Forelimb muscle (tissue), 1 donor: ENCODE measurements at regions not wholly inside any gene's neighbourhood (a gene's known extent, or its start where the extent isn't known, plus 50 kb on each side); places are given as distances from the start of the nearest gene placed in this dataset.
"Not testable (repeated sequence)": the region's sequence is repeated elsewhere in the genome, so short reads cannot be mapped to it uniquely, and the experiment has no call there.

Experiments used
- DNase-seq: peaks from one replicate; pipeline ENCODE4 v3.0.0-alpha.2; 2013; ENCODE audit warnings: low read depth

GRCh38 chr1:65527190-65527589 lies 106.7 kb downstream of the LEPR start:
- DNase-seq, result no peak

- peak; percentile 49 for DNase-seq
These were observed 107.4 kb downstream of the LEPR start for GRCh38 chr1:65527707-65528503.

- DNase-seq, result no peak
These were observed 111.6 kb downstream of the LEPR start for GRCh38 chr1:65531972-65532570.

- DNase-seq, result no peak
These were observed 115.5 kb downstream of the LEPR start for GRCh38 chr1:65535981-65536380.

GRCh38 chr1:65538086-65538485 lies 117.6 kb downstream of the LEPR start:
- no peak for DNase-seq

- DNase-seq, result no peak
These were observed 118.2 kb downstream of the LEPR start for GRCh38 chr1:65538664-65539063.

- no peak for DNase-seq
These were observed 119.0 kb downstream of the LEPR start for GRCh38 chr1:65539266-65540131.

GRCh38 chr1:65541161-65541560 lies 120.7 kb downstream of the LEPR start:
- no peak for DNase-seq

- DNase-seq, result no peak
These were observed 121.4 kb downstream of the LEPR start for GRCh38 chr1:65541865-65542264.

- DNase-seq, result not testable (repeated sequence)
These were observed 122.1 kb downstream of the LEPR start for GRCh38 chr1:65542592-65542991.

- not testable (repeated sequence) for DNase-seq
These were observed 130.0 kb downstream of the LEPR start for GRCh38 chr1:65550306-65551010.

- DNase-seq, result not testable (repeated sequence)
These were observed 132.0 kb downstream of the LEPR start for GRCh38 chr1:65552484-65552883.

GRCh38 chr1:65554086-65554764 lies 133.8 kb downstream of the LEPR start:
- DNase-seq, result not testable (repeated sequence)

- DNase-seq, result no peak
These were observed 134.4 kb downstream of the LEPR start for GRCh38 chr1:65554829-65555228.

GRCh38 chr1:65558215-65558614 lies 137.7 kb downstream of the LEPR start:
- DNase-seq, result no peak

GRCh38 chr1:65564493-65564892 lies 144.0 kb downstream of the LEPR start:
- DNase-seq, result no peak

GRCh38 chr1:65568285-65568684 lies 147.8 kb downstream of the LEPR start:
- DNase-seq, result no peak

GRCh38 chr1:65572701-65573421 lies 152.4 kb downstream of the LEPR start:
- no peak for DNase-seq

- DNase-seq, result no peak
These were observed 156.8 kb downstream of the LEPR start for GRCh38 chr1:65577278-65577677.

GRCh38 chr1:65577982-65578381 lies 157.5 kb downstream of the LEPR start:
- DNase-seq, result not testable (repeated sequence)
